HG02970 (cell line): ENCODE measurements at regions not wholly inside any gene's neighbourhood (a gene's known extent, or its start where the extent isn't known, plus 50 kb on each side); places are given as distances from the start of the nearest gene placed in this dataset.
"Not testable (repeated sequence)": the region's sequence is repeated elsewhere in the genome, so short reads cannot be mapped to it uniquely, and the experiment has no call there.

Experiments used
- ATAC-seq: cut with Tn5 transposase; IDR thresholded peaks from one replicate; pipeline ENCODE4 v1.9.1; 2021; ENCODE audit warnings: mild to moderate bottlenecking, moderate library complexity, moderate number of reproducible peaks; ENCODE audit not compliant: unreplicated experiment, low FRiP score

- ATAC-seq, result no peak
These were observed 84.8 kb upstream of the BMP2K start for GRCh38 chr4:78691334-78691754.

- ATAC-seq, result no peak
These were observed 84.0 kb upstream of the BMP2K start for GRCh38 chr4:78691971-78692821.

- no peak for ATAC-seq
These were observed 83.4 kb upstream of the BMP2K start for GRCh38 chr4:78692822-78693170.

DNA sequence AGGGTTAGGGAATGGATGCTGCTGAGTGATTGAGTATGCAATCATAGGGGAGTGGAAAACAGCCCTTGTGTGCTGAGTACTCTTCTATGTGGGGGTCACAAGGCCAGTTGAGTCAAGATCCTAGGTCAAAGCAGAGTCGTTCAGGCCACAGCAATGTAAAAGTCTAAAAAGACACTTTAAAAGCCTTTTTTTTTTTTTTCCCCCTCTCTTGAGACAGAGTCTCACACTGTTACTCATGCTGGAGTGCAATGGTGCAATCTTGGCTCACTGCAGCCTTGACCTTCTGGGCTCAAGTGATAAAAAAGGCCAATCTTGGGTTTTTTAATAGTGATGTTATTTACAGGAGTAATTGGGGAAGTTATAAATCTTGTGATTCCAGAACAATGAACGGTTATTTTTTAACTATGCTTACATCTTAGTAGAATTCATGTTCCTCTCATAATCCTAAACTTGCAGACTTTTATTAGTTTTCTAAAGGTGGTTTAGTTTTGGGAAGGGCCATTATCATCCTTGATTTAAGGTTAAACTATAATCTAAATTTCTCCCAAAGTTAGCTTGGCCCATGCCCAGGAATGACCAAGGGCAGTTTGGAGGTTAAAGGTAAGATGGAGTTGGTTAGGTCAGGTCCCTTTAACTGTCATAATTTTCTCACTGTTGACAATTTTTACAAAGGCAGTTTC, 82.2 kb upstream of the BMP2K start:
- ATAC-seq, result no peak

- ATAC-seq, result no peak
These were observed 81.7 kb upstream of the BMP2K start for GRCh38 chr4:78694457-78694787.

DNA sequence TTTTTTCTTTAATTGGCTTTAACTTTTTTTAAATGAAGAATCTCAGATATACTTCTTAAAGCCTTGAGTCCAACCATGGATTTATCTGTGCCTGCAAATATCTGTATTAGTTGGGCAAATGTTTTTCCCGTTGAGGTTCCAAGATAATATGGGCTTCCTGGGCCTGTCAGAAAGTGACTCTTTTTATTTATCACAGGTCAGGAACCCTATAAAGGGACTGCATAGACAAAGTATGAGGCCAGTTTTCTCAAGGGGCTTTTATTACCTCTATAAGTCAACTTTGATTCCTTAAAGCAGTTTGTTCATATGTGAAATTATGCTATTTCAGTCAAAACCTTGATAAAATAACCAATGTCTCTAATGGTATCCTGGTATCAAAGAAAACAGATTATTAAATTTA, 80.2 kb upstream of the BMP2K start:
- no peak for ATAC-seq

DNA sequence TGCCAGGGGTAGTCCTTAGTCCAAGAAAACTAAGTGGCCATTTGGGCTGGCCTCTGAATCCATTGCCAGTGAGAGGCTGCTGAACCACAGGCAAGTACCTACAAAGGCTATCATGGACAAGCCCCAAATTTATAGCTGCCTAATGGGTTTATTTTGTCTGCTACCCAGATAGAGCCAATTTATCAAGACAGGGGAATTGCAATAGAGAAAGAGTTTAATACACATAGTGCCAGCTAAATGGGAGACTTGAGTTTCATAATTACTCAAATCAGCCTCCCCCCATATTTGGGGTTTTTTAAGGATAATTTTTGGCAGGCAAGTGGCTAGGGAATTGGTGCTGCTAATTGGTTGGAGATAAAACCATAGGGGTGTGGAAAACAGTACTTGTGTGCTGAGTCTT, 73.1 kb upstream of the BMP2K start:
- ATAC-seq, result no peak

GRCh38 chr4:78704317-78704716, 71.8 kb upstream of the BMP2K start:
- no peak for ATAC-seq

- ATAC-seq, result no peak
These were observed 71.0 kb upstream of the BMP2K start for GRCh38 chr4:78704981-78705683.

DNA sequence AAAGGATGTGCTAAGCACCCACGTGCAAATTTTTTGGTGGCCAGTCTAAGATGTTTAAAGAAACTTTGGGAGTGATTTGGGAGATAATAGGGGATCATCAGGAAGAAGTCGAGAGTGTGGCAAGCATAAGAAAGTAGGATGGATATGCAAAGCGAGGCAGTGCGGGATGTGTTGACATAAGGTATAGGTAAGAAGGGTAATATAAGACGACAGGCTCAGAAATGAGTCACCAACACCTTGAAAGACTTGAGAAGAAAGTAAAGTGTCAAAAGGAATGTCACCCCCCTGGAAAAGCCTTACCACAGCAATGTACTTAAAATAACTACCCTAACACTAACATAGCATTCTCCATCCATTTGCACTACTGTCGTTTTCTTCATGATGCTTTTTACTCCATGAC, 69.8 kb upstream of the BMP2K start:
- no peak for ATAC-seq

DNA sequence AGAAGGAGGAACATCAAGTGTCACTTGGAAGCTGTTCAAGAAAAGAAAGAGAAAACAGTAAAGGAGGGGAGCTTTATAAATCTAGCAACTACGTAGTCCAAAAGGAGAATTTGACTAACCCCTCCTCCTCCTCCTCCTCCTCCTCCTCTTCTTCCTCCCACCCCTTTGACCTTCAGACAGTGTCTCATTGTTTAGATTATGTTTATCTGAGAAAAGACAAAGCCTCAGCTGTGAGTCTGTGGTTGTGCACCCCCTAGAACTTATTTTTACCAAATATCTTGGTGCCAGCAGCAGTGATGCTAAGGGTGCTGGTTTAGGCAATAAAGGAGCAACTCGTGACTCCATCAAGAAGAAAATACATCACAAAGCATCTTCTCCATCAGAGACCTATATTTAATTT, 68.9 kb upstream of the BMP2K start:
- no peak for ATAC-seq

DNA sequence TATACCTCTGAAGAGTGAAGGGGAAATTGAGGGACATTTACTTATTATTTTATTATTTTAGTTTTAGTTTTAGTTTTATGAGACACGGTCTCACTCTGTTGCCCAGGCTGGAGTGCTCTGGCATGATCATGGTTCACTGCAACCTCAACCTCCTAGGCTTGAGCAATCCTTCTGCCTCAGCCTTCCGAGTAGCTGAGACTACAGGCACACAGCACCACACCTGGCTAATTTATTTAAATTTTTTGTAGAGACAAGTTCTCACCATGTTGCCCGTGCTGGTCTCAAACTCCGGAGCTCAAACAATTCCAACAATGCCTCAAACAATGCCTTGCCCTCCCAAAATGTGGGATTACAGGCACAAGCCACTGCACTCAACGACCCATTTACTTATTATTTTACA, 68.4 kb upstream of the BMP2K start:
- no peak for ATAC-seq

DNA sequence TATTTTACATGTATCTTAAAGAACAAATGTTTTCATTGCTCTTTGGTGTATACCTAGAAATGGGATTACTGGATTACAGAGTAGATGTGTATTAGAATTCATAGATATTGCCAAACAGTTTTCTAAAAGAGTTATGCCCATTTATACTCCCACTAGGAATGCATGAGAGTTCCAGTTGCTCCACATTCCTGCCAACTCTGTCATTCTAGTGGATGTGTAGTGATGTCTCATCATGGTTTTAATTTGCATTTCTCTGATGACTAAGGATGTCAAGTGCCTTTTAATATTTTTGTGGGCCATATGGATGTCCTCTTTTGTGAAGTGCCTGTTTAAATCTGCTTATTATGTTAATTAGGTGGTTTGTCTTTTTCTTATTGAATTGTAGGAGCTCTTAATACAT, 65.6 kb upstream of the BMP2K start:
- ATAC-seq, result no peak

- no peak for ATAC-seq
These were observed 64.5 kb upstream of the BMP2K start for GRCh38 chr4:78711676-78712075.

DNA sequence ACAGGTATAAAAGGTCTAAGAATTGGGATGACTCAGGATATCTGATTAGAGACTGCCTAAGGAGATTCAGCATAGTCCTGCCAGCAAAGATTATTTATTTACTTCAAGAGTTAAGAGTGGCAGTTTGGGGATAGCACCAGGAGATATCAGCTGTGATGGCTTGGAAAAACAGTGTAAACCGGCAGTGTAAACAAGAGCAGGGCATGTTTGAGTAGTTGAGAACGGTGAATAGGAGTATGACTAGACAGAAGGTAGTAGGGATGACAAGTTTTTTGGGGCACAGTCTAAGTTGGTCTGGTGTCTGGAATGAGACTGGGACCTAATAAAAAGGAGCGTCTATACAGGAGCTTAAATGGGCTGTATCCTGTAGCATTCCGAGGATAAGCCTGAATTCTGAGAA, 61.6 kb upstream of the BMP2K start:
- ATAC-seq, result not testable (repeated sequence)

- ATAC-seq, result not testable (repeated sequence)
These were observed 60.8 kb upstream of the BMP2K start for GRCh38 chr4:78715372-78715771.

DNA sequence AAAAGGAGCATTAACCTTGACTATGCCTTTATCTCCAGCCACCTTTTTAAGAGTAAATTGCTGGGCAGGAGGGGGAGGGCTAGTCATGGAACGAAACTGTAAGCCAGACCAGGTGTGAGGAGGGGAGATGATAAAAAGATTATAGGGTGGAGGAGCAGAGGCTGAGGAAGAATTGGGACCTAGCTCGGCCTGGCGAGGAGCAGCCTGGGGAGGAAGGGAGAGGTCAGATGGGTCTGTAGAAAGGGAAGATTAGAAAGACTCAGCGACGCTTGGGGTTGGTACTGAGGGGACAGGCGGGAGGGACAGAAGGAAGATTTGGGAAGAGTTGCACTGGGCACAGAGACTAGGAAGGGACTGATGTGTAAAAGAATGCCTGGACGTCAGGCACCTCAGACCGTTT, 58.4 kb upstream of the BMP2K start:
- not testable (repeated sequence) for ATAC-seq

- ATAC-seq, result no peak
These were observed 55.9 kb upstream of the BMP2K start for GRCh38 chr4:78720204-78720603.

GRCh38 chr4:78720994-78721677, 55.0 kb upstream of the BMP2K start:
- ATAC-seq, result no peak

DNA sequence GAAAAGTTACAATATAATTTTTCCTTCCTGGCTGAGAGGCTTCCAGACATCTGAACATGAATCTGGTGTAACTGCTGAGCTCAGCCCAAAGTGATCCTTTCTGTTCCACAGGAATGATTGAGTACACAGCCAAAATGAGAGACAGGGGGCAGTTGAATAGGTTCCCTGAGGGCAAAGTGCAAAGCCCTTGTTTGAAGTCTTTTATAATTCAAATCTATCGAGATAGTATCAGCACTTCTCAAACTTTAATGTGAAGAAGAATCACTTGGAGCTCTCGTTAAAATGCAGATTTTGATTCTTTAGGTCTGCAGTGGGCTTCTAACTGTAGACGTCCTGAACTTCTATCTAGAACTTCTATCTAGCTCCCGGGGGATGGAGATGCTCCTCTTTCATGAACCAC, 54.4 kb upstream of the BMP2K start:
- ATAC-seq, result no peak

- ATAC-seq, result no peak
These were observed 53.8 kb upstream of the BMP2K start for GRCh38 chr4:78722320-78722719.
